H9 (cell line): ENCODE measurements at regions not wholly inside any gene's neighbourhood (a gene's known extent, or its start where the extent isn't known, plus 50 kb on each side); places are given as distances from the start of the nearest gene placed in this dataset.

Experiments used
- DNase-seq: peaks from one replicate; pipeline ENCODE4 v3.0.0-alpha.2; 2017
- H2AFZ ChIP-seq: one replicate; pipeline ENCODE4 v1.6.1; 2013; ENCODE audit warnings: mild to moderate bottlenecking, low read length, control low read depth, moderate library complexity
- H2AK5ac ChIP-seq: 2 replicates; pipeline ENCODE4 v1.6.1; 2013; ENCODE audit warnings: low read length, control low read depth, mixed read lengths; ENCODE audit not compliant: insufficient read length
- H2BK120ac ChIP-seq: one replicate; pipeline ENCODE4 v1.6.1; 2013; ENCODE audit warnings: low read depth, mild to moderate bottlenecking, low read length, control low read depth, inconsistent platforms; ENCODE audit not compliant: poor library complexity, severe bottlenecking
- H2BK12ac ChIP-seq: 2 replicates; pipeline ENCODE4 v1.6.1; 2013; ENCODE audit warnings: low read length, control low read depth, mixed read lengths, low read depth; ENCODE audit not compliant: insufficient read length
- H2BK15ac ChIP-seq: 2 replicates; pipeline ENCODE4 v1.6.1; 2013; ENCODE audit warnings: low read depth, low read length, control low read depth
- H2BK20ac ChIP-seq: one replicate; pipeline ENCODE4 v1.6.1; 2013; ENCODE audit warnings: low read depth, mild to moderate bottlenecking, low read length, control low read depth, inconsistent platforms; ENCODE audit not compliant: poor library complexity, severe bottlenecking
- H2BK5ac ChIP-seq: 2 replicates; pipeline ENCODE4 v1.6.1; 2013; ENCODE audit warnings: low read length, control low read depth, mixed read lengths; ENCODE audit not compliant: insufficient read length
- H3K14ac ChIP-seq: 2 replicates; pipeline ENCODE4 v1.6.1; 2013; ENCODE audit warnings: low read length, control low read depth; ENCODE audit not compliant: insufficient read depth
- H3K18ac ChIP-seq: 2 replicates; pipeline ENCODE4 v1.6.1; 2013; ENCODE audit warnings: low read depth, mild to moderate bottlenecking, mixed read lengths, low read length, control low read depth; ENCODE audit not compliant: insufficient read length
- H3K23ac ChIP-seq: 2 replicates; pipeline ENCODE4 v1.6.1; 2013; ENCODE audit warnings: low read length, control low read depth, mixed read lengths, low read depth; ENCODE audit not compliant: insufficient read length
- H3K23me2 ChIP-seq: 2 replicates; pipeline ENCODE4 v1.6.1; 2013; ENCODE audit warnings: low read depth, mild to moderate bottlenecking, mixed read lengths, low read length, control low read depth; ENCODE audit not compliant: insufficient read length, poor library complexity, severe bottlenecking
- H3K27ac ChIP-seq: 2 replicates; pipeline ENCODE4 v1.5.1; 2013; ENCODE audit warnings: low read length, control low read depth, mixed read lengths, low read depth; ENCODE audit not compliant: insufficient read length
- H3K27me3 ChIP-seq: 2 replicates; pipeline ENCODE4 v1.6.1; 2013; ENCODE audit warnings: low read length, control low read depth, inconsistent platforms; ENCODE audit not compliant: insufficient read depth
- H3K4ac ChIP-seq: 2 replicates; pipeline ENCODE4 v1.6.1; 2013; ENCODE audit warnings: low read depth, mild to moderate bottlenecking, control low read depth, inconsistent platforms, low read length, moderate library complexity
- H3K4me1 ChIP-seq: 2 replicates; pipeline ENCODE4 v1.6.1; 2013; ENCODE audit warnings: low read length, control low read depth, inconsistent platforms; ENCODE audit not compliant: insufficient read depth
- H3K4me2 ChIP-seq: 2 replicates; pipeline ENCODE4 v1.6.1; 2013; ENCODE audit warnings: low read length, control low read depth, mixed read lengths; ENCODE audit not compliant: insufficient read length, insufficient read depth
- H3K56ac ChIP-seq: 2 replicates; pipeline ENCODE4 v1.6.1; 2013; ENCODE audit warnings: low read depth, mild to moderate bottlenecking, mixed read lengths, low read length, control low read depth; ENCODE audit not compliant: insufficient read length
- H3K79me1 ChIP-seq: 2 replicates; pipeline ENCODE4 v1.6.1; 2013; ENCODE audit warnings: low read depth, mild to moderate bottlenecking, moderate library complexity, low read length, control low read depth, inconsistent platforms; ENCODE audit not compliant: insufficient read depth, poor library complexity, severe bottlenecking
- H3K79me2 ChIP-seq: 2 replicates; pipeline ENCODE4 v1.6.1; 2013; ENCODE audit warnings: low read length, control low read depth, inconsistent platforms; ENCODE audit not compliant: insufficient read depth
- H3K9ac ChIP-seq: 2 replicates; pipeline ENCODE4 v1.6.1; 2013; ENCODE audit warnings: low read length, control low read depth, mixed read lengths; ENCODE audit not compliant: insufficient read length; ENCODE audit errors: extremely low read depth
- H3K9me3 ChIP-seq: one replicate; pipeline ENCODE4 v1.6.1; 2013; ENCODE audit warnings: low read depth, low read length, inconsistent platforms; ENCODE audit not compliant: control insufficient read depth
- H3T11ph ChIP-seq: one replicate; pipeline ENCODE4 v1.6.1; 2013; ENCODE audit warnings: mild to moderate bottlenecking, low read length, control low read depth, inconsistent platforms
- H4K20me1 ChIP-seq: one replicate; pipeline ENCODE4 v1.6.1; 2013; ENCODE audit not compliant: control insufficient read depth, insufficient read length, insufficient read depth
- H4K5ac ChIP-seq: 2 replicates; pipeline ENCODE4 v1.6.1; 2013; ENCODE audit warnings: low read depth, mild to moderate bottlenecking, mixed read lengths, low read length, control low read depth; ENCODE audit not compliant: insufficient read length
- H4K8ac ChIP-seq: replicated peaks from 2 replicates; pipeline ENCODE4 v1.6.1; 2013; ENCODE audit warnings: low read length, control low read depth, mixed read lengths, low read depth; ENCODE audit not compliant: insufficient read length
- H4K91ac ChIP-seq: 2 replicates; pipeline ENCODE4 v1.6.1; 2013; ENCODE audit warnings: low read depth, mild to moderate bottlenecking, moderate library complexity, mixed read lengths, low read length, control low read depth; ENCODE audit not compliant: insufficient read length
- H3K27ac Mint-ChIP-seq, 3 experiments: 2 replicates in 2 of 3; 3 replicates in 1 of 3; pipeline ENCODE4 v1.8.0; 2020 to 2021; ENCODE audit warnings: mixed read lengths in 3 of 3, mild to moderate bottlenecking in 1 of 3, moderate library complexity in 1 of 3
- H3K27me3 Mint-ChIP-seq: 2 replicates; pipeline ENCODE4 v1.8.0; 2021; ENCODE audit warnings: low read depth, mild to moderate bottlenecking, moderate library complexity, mixed read lengths
- H3K36me3 Mint-ChIP-seq, 3 experiments: 2 replicates in 2 of 3; 3 replicates in 1 of 3; pipeline ENCODE4 v1.8.0; 2020 to 2021; ENCODE audit warnings: low read depth in 3 of 3, mixed read lengths in 3 of 3; ENCODE audit not compliant: insufficient read depth in 1 of 3
- H3K4me1 Mint-ChIP-seq, 2 experiments: 2 replicates each; pipeline ENCODE4 v1.8.0; 2020; ENCODE audit warnings: mixed read lengths in 2 of 2
- H3K4me3 Mint-ChIP-seq, 2 experiments: 2 replicates in 1 of 2; 3 replicates in 1 of 2; pipeline ENCODE4 v1.8.0; 2020 to 2021; ENCODE audit warnings: mild to moderate bottlenecking in 2 of 2, mixed read lengths in 2 of 2, moderate library complexity in 1 of 2
- H3K9me3 Mint-ChIP-seq, 2 experiments: 2 replicates in 1 of 2; 3 replicates in 1 of 2; pipeline ENCODE4 v1.8.0; 2020; ENCODE audit warnings: mild to moderate bottlenecking in 2 of 2, mixed read lengths in 2 of 2, moderate library complexity in 1 of 2
- WGBS: extraction: QIAGEN DNeasy Blood & Tissue Kit; methylation state at CpG from one replicate; pipeline ENCODE4 v1.1.7; 2013; ENCODE audit warnings: missing lambda C conversion rate, low lambda C conversion rate, mixed read lengths; ENCODE audit not compliant: insufficient read length; ENCODE audit errors: extremely low coverage; 5-methylcytosine and 5-hydroxymethylcytosine counted together
- TF ChIP-seq, protein P1 (sequence below): fragments of 200-600 bp; sonication (generic); conservative IDR thresholded peaks from 3 replicates; pipeline ENCODE4 v1.8.0; 2021; ENCODE audit warnings: antibody characterized with exemption, mild to moderate bottlenecking

DNA sequence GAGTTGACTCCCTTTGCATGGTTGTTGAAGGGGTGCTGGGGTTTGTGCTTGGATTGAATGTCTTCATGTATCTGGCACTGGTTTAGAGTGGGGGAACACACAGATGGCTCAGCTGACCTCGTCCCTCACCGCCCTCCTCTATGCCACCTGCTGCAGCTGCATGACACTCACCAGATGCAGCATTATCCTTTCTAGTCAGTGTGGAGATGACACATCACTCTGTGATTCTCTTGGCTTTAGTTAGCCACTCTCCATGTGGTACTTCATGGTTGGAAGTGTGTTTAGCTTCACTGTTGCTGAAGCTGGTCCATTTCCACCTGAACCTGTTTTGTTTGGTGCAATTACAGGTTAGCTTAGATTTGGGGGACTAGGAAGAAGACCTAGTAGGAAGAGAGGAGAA lies 56.3 kb upstream of the BMPER start:
- no peaks in the 10 kb centered on the region for H3K9me3 ChIP-seq
- no peak overlapping the region for H4K5ac ChIP-seq
- H2BK20ac ChIP-seq: no peak overlapping the region
- H2AK5ac ChIP-seq: no peak overlapping the region
- Mint-ChIP-seq H3K4me3 (no peak overlapping the region), H3K36me3 (no peaks in the 10 kb centered on the region), H3K9me3 (no peaks in the 10 kb centered on the region; a peak in 1 of 5 replicates), H3K27ac (no peak overlapping the region), H3K27me3 (no peaks in the 10 kb centered on the region), H3K4me1 (peaks cover 3 to 7% of the 10 kb centered on the region in 2 experiments; a peak in 3 of 4 replicates)
- H3K4ac ChIP-seq: no peak overlapping the region
- H3K4me1 ChIP-seq: no peaks in the 10 kb centered on the region
- no peaks in the 10 kb centered on the region for H3K79me2 ChIP-seq
- H4K20me1 ChIP-seq: no peaks in the 10 kb centered on the region
- no peaks in the 10 kb centered on the region for H3K79me1 ChIP-seq
- no peak overlapping the region for H3T11ph ChIP-seq
- H3K27me3 ChIP-seq: no peaks in the 10 kb centered on the region
- H3K4me2 ChIP-seq: no peak overlapping the region
- H3K14ac ChIP-seq: no peak overlapping the region
- H2BK12ac ChIP-seq: no peak overlapping the region
- no peak overlapping the region for H2BK5ac ChIP-seq
- H2BK15ac ChIP-seq: no peak overlapping the region
- TF ChIP-seq, protein P1, sequence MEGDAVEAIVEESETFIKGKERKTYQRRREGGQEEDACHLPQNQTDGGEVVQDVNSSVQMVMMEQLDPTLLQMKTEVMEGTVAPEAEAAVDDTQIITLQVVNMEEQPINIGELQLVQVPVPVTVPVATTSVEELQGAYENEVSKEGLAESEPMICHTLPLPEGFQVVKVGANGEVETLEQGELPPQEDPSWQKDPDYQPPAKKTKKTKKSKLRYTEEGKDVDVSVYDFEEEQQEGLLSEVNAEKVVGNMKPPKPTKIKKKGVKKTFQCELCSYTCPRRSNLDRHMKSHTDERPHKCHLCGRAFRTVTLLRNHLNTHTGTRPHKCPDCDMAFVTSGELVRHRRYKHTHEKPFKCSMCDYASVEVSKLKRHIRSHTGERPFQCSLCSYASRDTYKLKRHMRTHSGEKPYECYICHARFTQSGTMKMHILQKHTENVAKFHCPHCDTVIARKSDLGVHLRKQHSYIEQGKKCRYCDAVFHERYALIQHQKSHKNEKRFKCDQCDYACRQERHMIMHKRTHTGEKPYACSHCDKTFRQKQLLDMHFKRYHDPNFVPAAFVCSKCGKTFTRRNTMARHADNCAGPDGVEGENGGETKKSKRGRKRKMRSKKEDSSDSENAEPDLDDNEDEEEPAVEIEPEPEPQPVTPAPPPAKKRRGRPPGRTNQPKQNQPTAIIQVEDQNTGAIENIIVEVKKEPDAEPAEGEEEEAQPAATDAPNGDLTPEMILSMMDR: no peak
- no peak overlapping the region for H3K9ac ChIP-seq
- no peak overlapping the region for H4K8ac ChIP-seq
- no peak overlapping the region for H3K23ac ChIP-seq
- no peak overlapping the region for H4K91ac ChIP-seq
- H2BK120ac ChIP-seq: no peak overlapping the region
- no CpG with 5 or more reads among the region's 2 CpGs for WGBS
- H2AFZ ChIP-seq: no peak overlapping the region
- no peak for DNase-seq
- no peak overlapping the region for H3K18ac ChIP-seq
- no peak overlapping the region for H3K56ac ChIP-seq
- no peaks in the 10 kb centered on the region for H3K23me2 ChIP-seq
- H3K27ac ChIP-seq: no peak overlapping the region
